NT2/D1 (cell line): ENCODE measurements at regions not wholly inside any gene's neighbourhood (a gene's known extent, or its start where the extent isn't known, plus 50 kb on each side); places are given as distances from the start of the nearest gene placed in this dataset.

Experiments used
- DNase-seq: peaks from one replicate; pipeline ENCODE4 v3.0.0-alpha.2; 2011; ENCODE audit warnings: low read depth, low spot score
- H3K27me3 ChIP-seq: 2 replicates; pipeline ENCODE4 v1.6.0; 2011; ENCODE audit warnings: mild to moderate bottlenecking; ENCODE audit not compliant: insufficient read length, insufficient read depth
- H3K36me3 ChIP-seq: 2 replicates; pipeline ENCODE4 v1.6.1; 2011; ENCODE audit warnings: mild to moderate bottlenecking, low read length, mixed read lengths; ENCODE audit not compliant: insufficient read depth, insufficient read length
- H3K4me1 ChIP-seq: 2 replicates; pipeline ENCODE4 v1.5.1; 2011; ENCODE audit not compliant: insufficient read depth, insufficient read length
- H3K4me3 ChIP-seq: 2 replicates; pipeline ENCODE4 v1.5.1; 2011; ENCODE audit warnings: low read depth; ENCODE audit not compliant: insufficient read length
- H3K9ac ChIP-seq: 2 replicates; pipeline ENCODE4 v1.6.0; 2011; ENCODE audit warnings: low read depth; ENCODE audit not compliant: insufficient read length
- H3K9me3 ChIP-seq: 2 replicates; pipeline ENCODE4 v1.5.1; 2011; ENCODE audit warnings: mild to moderate bottlenecking, low read length; ENCODE audit not compliant: insufficient read depth
- SUZ12 ChIP-seq: IDR thresholded peaks from 2 replicates; pipeline ENCODE4 v1.6.1; 2011; ENCODE audit not compliant: insufficient read length, insufficient read depth; ENCODE audit errors: extremely low read depth
- YY1 ChIP-seq: IDR thresholded peaks from 2 replicates; pipeline ENCODE4 v1.6.1; 2011; ENCODE audit not compliant: insufficient read length, insufficient read depth
- ZNF274 ChIP-seq: IDR thresholded peaks from 2 replicates; pipeline ENCODE4 v1.6.1; 2011; ENCODE audit warnings: mild to moderate bottlenecking, low read depth, low read length

GRCh38 chr3:168248383-168249204 lies 152.9 kb upstream of the GOLIM4 start:
- TF ChIP-seq SUZ12 (no peak), ZNF274 (no peak), YY1 (no peak)
- H3K4me1 ChIP-seq: no peaks in the 10 kb centered on the region
- H3K9ac ChIP-seq: peak overlapping the region; percentile 96
- H3K27me3 ChIP-seq: peaks cover 20% of the 10 kb centered on the region
- H3K36me3 ChIP-seq: no peaks in the 10 kb centered on the region
- H3K4me3 ChIP-seq: peak overlapping the region; percentile 88
- no peaks in the 10 kb centered on the region for H3K9me3 ChIP-seq
- no peak for DNase-seq

GRCh38 chr3:168241156-168241555 lies 145.4 kb upstream of the GOLIM4 start:
- Histone ChIP-seq H3K27me3 (no peaks in the 10 kb centered on the region), H3K4me1 (no peaks in the 10 kb centered on the region), H3K9ac (no peak overlapping the region), H3K4me3 (no peak overlapping the region), H3K36me3 (no peaks in the 10 kb centered on the region), H3K9me3 (0 out of 2 replicates have a peak, but pooled peaks cover 4% of the 10 kb centered on the region)
- TF ChIP-seq ZNF274 (no peak), YY1 (no peak), SUZ12 (no peak)
- DNase-seq: no peak

DNA sequence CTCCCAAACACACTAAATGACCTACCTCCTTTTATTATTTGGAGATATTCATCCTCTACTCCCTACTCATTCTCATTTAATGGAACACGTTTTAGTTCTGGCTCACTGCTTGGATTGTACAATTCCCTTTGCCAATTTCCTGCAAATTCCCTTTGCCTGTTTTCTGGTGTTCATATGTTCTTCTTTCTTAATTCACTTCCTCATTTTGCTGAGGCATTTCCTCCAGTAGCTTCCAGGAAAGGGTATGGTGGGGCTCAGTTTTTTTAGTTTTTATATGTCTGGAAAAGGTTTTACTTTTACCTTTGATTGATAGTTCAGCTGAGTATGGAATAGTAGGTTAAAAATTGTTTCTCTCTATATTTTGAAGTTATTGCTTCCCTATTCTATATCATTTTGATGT lies 143.6 kb upstream of the GOLIM4 start:
- Histone ChIP-seq H3K9me3 (0 out of 2 replicates have a peak, but pooled peaks cover 4% of the 10 kb centered on the region), H3K36me3 (no peaks in the 10 kb centered on the region), H3K9ac (no peak overlapping the region), H3K27me3 (no peaks in the 10 kb centered on the region), H3K4me3 (no peak overlapping the region), H3K4me1 (no peaks in the 10 kb centered on the region)
- no peak for TF ChIP-seq ZNF274
- TF ChIP-seq YY1: no peak
- no peak for TF ChIP-seq SUZ12
- DNase-seq: no peak

DNA sequence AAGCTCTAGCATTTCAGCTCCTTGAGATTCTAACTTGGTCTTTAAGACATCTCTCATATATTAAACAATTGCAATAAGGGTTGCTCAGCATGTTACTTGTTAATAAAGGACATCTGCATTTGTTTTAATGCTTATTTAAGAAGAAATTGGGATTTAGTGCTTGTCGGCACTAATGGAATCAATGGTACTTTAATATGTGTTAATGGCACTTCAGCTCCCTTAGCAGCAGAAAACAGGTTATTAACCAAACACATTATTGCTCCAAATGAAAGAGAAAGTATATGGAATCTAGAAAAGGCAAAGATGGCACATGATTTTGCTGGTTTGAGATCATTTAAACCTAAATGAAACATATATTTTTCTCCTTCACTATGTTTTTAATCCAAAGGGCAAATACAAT lies 137.3 kb upstream of the GOLIM4 start:
- no peaks in the 10 kb centered on the region for H3K27me3 ChIP-seq
- H3K9ac ChIP-seq: no peak overlapping the region
- no peaks in the 10 kb centered on the region for H3K4me1 ChIP-seq
- no peak overlapping the region for H3K4me3 ChIP-seq
- no peak for DNase-seq
- TF ChIP-seq YY1 (no peak), ZNF274 (no peak), SUZ12 (no peak)
- H3K36me3 ChIP-seq: no peaks in the 10 kb centered on the region
- H3K9me3 ChIP-seq: no peaks in the 10 kb centered on the region

- Histone ChIP-seq H3K4me1 (no peaks in the 10 kb centered on the region), H3K4me3 (no peak overlapping the region), H3K36me3 (no peaks in the 10 kb centered on the region), H3K9me3 (no peaks in the 10 kb centered on the region), H3K27me3 (no peaks in the 10 kb centered on the region), H3K9ac (no peak overlapping the region)
- peak; percentile 23 for DNase-seq
- TF ChIP-seq YY1 (no peak), ZNF274 (no peak), SUZ12 (no peak)
Observed at GRCh38 chr3:168223085-168223484, 127.4 kb upstream of the GOLIM4 start.

- H3K9me3 ChIP-seq: no peaks in the 10 kb centered on the region
- H3K36me3 ChIP-seq: no peaks in the 10 kb centered on the region
- no peak overlapping the region for H3K4me3 ChIP-seq
- DNase-seq: no peak
- no peak for TF ChIP-seq ZNF274
- no peak for TF ChIP-seq SUZ12
- TF ChIP-seq YY1: no peak
- no peaks in the 10 kb centered on the region for H3K27me3 ChIP-seq
- H3K9ac ChIP-seq: no peak overlapping the region
- no peaks in the 10 kb centered on the region for H3K4me1 ChIP-seq
Observed at GRCh38 chr3:168220556-168220955, 124.8 kb upstream of the GOLIM4 start.

- TF ChIP-seq ZNF274: no peak
- TF ChIP-seq YY1: no peak
- TF ChIP-seq SUZ12: no peak
- no peak for DNase-seq
- Histone ChIP-seq H3K4me1 (no peaks in the 10 kb centered on the region), H3K27me3 (no peaks in the 10 kb centered on the region), H3K9me3 (no peaks in the 10 kb centered on the region), H3K4me3 (no peak overlapping the region), H3K36me3 (no peaks in the 10 kb centered on the region), H3K9ac (no peak overlapping the region)
Observed at GRCh38 chr3:168219530-168219929, 123.8 kb upstream of the GOLIM4 start.
